NB4 (cell line): ENCODE measurements at regions not wholly inside any gene's neighbourhood (a gene's known extent, or its start where the extent isn't known, plus 50 kb on each side); places are given as distances from the start of the nearest gene placed in this dataset.

Source experiments
- DNase-seq: peaks from one replicate; pipeline ENCODE4 v3.0.0; 2010; ENCODE audit warnings: low read depth
- H3K4me3 ChIP-seq: one replicate; pipeline ENCODE4 v1.5.1; 2011; ENCODE audit warnings: mild to moderate bottlenecking, low read depth, low read length, moderate library complexity
- MYC ChIP-seq: IDR thresholded peaks from 2 replicates; pipeline ENCODE4 v1.6.1; 2011; ENCODE audit warnings: low read depth, low read length
- POLR2A ChIP-seq: IDR thresholded peaks from 2 replicates; pipeline ENCODE4 v1.6.1; 2011; ENCODE audit warnings: mild to moderate bottlenecking; ENCODE audit not compliant: insufficient read length; ENCODE audit errors: extremely low read depth
- TF ChIP-seq, protein P1 (sequence below): IDR thresholded peaks from one replicate; pipeline ENCODE4 v1.5.1; 2012; ENCODE audit warnings: low read depth, low read length
- TF ChIP-seq, protein P2 (sequence below): IDR thresholded peaks from 2 replicates; pipeline ENCODE4 v1.6.1; 2011; ENCODE audit warnings: low read depth, low read length

DNA sequence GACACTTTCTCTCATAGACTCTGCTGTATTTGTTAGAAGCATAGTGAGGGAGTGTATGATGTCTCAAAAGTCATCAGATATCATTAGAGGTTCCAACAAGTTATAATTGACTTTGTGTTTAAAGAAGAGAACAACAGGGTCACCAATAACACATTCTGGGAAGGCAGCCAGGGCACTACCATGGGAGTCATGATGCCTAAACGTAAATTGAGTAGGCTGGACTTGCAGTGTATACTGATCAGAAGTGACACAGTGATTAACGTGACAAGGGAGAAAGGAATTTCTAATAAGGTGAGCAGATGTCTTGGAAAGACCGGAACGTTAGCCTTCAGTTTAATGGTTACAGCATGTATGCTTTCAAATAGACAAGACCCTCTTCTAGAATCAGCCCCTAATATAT is 973.2 kb downstream of the NCAM2 start:
- TF ChIP-seq, protein P1, sequence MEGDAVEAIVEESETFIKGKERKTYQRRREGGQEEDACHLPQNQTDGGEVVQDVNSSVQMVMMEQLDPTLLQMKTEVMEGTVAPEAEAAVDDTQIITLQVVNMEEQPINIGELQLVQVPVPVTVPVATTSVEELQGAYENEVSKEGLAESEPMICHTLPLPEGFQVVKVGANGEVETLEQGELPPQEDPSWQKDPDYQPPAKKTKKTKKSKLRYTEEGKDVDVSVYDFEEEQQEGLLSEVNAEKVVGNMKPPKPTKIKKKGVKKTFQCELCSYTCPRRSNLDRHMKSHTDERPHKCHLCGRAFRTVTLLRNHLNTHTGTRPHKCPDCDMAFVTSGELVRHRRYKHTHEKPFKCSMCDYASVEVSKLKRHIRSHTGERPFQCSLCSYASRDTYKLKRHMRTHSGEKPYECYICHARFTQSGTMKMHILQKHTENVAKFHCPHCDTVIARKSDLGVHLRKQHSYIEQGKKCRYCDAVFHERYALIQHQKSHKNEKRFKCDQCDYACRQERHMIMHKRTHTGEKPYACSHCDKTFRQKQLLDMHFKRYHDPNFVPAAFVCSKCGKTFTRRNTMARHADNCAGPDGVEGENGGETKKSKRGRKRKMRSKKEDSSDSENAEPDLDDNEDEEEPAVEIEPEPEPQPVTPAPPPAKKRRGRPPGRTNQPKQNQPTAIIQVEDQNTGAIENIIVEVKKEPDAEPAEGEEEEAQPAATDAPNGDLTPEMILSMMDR: no peak
- no peak for TF ChIP-seq POLR2A
- TF ChIP-seq, protein P2, sequence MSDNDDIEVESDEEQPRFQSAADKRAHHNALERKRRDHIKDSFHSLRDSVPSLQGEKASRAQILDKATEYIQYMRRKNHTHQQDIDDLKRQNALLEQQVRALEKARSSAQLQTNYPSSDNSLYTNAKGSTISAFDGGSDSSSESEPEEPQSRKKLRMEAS: no peak
- no peak for TF ChIP-seq MYC
- no peak overlapping the region for H3K4me3 ChIP-seq
- no peak for DNase-seq

DNA sequence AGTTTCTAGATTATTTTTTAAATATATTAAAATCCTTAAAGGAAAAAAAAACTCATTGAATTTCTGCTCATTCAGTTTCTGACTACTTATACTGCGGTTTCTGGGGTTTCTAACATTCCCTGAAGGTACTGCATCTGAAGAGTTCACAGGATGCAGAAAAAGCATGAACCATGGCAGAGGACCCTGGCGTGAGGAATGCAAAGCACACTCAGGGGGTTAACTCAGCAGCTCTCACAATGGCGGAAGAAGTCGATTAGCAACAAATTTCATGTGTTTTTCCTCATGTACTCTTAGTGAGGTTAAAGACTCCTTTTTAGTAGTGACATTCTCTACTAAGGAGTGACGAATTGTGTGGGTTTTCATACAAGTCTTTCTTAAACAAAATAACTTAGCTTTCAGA is 975.6 kb downstream of the NCAM2 start:
- DNase-seq: no peak
- TF ChIP-seq POLR2A (no peak), MYC (no peak)
- TF ChIP-seq, protein P2: no peak
- TF ChIP-seq, protein P1: no peak
- no peak overlapping the region for H3K4me3 ChIP-seq

DNA sequence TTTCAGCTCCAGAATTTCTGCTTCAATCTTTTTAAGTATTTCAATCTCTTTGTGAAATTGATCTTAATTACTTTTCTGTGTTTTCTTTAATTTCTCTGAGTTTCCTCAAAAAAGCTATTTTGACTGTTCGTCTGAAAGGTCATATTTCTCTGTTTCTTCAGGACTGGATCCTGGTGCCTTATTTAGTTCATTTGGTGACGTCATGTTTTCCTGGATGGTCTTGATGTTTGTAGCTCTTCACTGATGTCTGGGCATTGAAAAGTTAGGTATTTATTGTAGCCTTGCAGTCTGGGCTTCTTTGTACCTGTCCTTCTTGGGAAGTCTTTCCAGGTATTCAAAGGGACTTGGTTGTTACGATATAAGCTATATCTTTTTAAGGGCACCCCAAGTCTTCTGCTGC is 998.7 kb downstream of the NCAM2 start:
- no peak for DNase-seq
- TF ChIP-seq MYC (no peak), POLR2A (no peak)
- TF ChIP-seq, protein P2: no peak
- TF ChIP-seq, protein P1: no peak
- no peak overlapping the region for H3K4me3 ChIP-seq

DNA sequence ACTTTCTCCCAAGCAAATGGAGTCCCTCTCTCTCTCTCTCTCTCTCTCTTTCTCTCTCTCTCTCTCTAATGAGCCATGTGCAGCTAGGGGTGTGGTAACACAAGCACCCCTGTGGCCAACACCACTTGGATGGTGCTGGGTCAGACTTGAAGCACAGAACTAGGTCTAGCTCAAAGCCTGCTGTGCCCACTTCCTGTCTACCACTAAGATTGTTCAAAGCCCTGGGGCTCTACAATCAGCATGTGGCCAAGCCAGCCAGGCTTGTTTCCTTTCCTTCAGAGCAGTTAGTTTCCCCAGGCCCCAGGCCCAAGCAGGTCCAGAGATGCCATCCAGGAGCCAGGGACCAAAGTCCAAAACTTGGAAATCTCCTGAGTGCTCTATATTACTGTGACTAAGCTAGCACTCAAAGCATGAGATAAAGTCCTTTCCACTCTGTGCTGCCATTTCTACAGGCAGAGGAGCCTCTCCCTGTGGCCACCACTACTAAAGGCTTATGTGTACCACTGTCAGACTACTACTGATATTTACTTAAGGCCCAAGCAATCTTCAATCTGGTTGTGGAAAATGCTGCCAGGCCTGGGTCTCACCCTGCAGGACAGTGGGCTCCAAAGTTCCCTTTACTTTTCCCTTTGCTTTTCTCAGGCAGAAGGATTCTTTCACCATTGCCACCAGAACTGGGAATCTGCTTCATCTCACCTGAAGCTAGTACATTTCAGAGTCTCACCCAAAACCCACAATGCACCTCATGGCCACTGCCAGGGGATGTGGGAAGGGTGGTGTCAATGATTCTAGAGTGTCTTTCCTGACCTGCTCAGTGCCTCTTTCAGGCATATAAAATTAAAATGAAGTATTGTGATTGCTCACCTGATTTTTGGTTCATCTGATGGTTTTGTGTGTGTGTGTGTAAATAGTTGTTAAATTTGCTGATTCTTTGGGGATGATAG is 999.5 kb downstream of the NCAM2 start:
- no peak overlapping the region for H3K4me3 ChIP-seq
- TF ChIP-seq MYC: no peak
- TF ChIP-seq, protein P1: no peak
- TF ChIP-seq, protein P2: no peak
- TF ChIP-seq POLR2A: no peak
- no peak for DNase-seq

DNA sequence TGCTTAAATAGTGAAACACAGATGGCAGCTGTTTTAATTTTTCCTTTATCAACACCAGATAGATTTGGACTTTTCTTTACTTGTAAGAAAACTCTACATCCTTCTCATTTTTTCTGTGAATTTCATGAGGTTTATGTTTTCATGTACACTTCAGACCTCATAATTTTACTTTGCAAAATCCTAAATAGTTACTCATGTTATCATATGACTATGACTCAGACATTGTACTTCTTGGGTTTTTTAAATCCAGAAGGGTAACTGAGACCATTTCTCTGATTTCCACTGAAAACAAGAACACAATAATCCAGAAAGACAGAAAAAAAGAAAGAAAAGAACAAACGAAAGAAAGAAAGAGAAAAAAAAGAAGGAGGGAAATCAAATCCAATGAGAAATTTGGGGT is 1021.6 kb downstream of the NCAM2 start:
- TF ChIP-seq, protein P1: no peak
- TF ChIP-seq, protein P2: no peak
- TF ChIP-seq MYC (no peak), POLR2A (no peak)
- DNase-seq: no peak

More for the DNA sequence above, 1021.6 kb downstream of the NCAM2 start:
- H3K4me3 ChIP-seq: no peak overlapping the region
